ENCODE measurements at regions not wholly inside any gene's neighbourhood (a gene's known extent, or its start where the extent isn't known, plus 50 kb on each side); places are given as distances from the start of the nearest gene placed in this dataset.

DNA sequence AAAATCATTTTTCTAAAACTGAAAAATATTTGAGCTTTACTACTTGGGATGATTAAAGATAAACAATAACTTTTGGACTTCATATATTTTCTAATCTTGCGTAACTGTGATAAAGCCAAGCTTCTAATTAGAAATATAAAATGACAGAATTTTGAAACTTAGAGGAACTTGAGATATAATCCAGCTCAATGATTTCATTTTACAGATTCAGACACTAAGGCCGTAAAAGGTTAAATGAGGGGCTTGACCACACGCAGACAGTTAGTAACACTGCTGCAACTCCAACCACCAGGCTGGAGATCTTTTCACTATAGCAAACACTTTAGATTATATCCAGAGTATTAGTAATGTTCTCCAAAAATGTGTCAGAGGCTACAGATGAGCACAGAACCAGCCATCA, 445.5 kb downstream of the ZEB2 start:
- DNase-seq: no peak

DNA sequence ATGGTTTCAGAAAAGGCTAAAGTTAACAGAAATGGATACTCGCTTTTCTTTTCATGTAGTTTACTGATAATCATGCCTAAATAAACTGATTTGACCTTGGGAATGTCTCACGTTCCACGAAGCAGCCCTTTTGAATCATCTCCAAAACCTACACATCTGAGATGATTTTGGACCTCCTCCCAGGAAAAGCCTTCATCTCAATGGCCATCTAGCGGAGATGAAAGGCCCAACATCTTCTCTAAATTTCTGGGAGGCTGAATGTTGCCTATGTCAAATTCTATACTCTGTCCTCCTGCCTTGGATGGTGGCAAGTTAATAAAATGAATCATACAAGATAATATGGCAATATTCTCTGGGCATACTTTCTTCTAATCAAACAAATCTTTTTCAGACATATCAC, 448.5 kb downstream of the ZEB2 start:
- DNase-seq: no peak

DNA sequence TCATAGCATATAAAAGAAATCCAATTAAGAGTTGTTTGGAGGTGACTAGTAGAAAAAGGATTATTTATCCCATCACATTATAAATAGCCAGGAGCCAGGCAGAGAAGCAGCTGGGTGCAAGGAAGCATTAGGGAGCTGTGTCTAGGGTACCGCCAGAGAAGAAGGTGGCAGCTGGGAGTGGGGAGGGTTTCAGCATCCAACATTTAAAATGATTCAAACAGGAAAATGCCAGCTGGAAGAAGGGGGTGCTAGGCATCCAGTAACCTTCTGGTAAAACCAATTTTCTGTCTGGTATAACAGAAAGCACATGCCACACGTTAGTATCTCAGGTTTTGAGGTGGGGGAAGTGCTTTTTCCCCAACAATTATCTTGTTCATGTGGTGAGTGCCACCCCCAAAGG, 452.4 kb downstream of the ZEB2 start:
- no peak for DNase-seq

DNA sequence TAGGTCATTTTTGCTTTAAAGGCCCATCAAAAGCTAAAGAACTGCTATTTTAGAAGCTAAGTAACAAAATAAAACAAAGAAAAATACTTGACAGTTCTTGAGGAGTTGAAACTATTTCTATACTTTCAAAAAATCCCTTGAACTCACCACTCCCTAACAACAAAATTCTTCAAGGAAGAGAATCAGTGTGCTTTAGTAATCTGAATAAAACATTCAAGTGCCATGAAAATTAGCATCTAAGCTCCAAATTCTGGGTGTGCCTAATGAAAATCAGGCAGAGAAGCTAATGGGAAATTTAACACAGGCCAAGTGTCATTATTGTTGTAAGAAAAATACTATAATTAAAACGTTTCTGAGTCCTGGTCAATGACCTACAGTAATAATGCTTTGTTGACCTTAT, 456.3 kb downstream of the ZEB2 start:
- no peak for DNase-seq

DNA sequence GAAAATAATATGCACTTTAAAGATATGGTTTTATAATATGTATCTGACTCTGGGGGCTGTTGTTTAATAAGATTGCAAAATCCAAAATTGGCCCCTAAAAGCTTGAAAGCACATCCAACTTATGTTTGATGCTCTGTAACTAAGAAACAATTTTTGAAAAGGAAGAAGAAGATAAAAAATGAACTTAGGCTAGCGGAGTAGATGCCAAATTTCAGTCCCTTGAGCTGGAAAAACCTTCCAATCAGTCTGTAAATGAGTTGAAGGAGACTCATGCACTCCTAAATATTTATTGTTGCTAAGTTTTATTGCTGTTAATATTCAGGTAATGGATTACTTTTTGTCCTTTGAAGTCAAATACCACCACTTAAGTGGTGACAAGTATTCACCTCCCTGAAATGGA, 465.0 kb downstream of the ZEB2 start:
- DNase-seq: no peak

DNA sequence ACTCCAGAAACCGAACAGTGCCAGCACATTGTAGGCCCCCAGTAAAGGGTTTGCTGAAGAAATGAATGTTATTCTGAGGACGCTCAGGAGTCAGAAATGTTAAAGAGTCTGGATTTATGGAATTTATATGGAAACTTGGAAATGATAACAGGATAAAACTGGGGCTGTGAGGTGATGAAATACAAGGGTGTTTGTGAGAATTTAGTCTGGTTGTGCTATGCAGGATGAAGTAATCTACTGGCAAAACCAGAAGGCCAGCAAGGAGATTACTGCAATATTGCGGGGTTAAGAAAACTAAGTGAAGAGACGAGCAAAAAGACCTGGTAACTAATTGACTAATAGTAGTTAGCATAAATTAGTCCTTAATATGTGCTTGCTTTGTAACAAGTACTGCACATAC, 467.8 kb downstream of the ZEB2 start:
- no peak for DNase-seq

DNA sequence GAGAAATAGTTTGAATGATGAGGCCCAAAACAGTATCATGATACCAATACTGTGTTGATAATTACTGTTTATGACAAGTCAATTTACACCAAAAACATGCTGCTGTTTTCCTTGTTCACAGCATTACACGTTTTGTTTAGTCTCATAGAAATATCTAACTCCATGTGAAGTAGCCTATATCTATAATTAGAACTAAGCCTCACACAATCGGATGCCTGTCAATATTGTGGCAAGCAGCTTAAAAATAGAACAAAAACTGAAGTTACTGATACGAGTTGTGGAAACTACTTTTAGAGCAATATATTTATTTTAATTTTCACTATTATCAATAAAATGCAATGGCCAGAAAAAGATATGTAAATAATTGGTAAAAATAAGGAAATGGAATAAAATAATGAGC, 470.8 kb downstream of the ZEB2 start:
- no peak for DNase-seq

DNA sequence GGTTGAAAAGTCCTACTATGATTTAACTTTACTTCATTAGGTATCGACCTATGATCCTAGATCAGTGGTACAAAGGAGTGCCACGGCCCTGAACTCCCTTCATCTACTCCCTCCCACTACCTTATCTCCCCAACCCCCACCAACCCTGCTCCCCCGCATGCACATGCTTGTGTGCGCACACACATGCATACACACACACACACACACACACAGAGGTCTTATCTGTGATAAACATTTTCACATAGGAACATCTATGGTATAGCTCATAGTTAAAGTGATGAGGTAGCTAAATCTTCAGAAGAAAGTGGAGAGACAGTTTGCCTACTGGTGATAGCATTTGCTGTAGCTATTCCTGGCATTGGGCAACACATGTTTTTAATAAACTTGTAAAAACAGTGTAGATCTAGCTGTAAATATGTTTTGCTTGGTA, 471.3 kb downstream of the ZEB2 start:
- DNase-seq: no peak

DNA sequence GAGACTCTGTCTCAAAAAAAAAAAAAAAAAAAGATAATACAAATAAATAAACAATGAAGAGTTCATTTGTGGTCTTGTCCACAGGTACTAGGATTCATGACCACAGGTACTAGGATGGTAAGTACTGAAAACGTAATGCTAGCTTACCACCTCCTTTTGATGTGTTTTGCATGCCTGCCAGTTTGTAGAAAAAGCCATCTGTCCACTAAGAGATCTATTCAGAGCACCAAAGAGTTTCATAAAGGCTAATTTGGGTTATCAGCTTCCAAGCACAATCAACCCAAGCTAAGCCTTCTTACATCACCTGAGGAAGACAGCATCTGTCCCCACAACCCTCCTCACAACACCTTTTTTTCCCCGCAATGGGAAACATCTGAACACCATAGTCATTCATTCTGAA, 477.2 kb downstream of the ZEB2 start:
- no peak for DNase-seq

DNA sequence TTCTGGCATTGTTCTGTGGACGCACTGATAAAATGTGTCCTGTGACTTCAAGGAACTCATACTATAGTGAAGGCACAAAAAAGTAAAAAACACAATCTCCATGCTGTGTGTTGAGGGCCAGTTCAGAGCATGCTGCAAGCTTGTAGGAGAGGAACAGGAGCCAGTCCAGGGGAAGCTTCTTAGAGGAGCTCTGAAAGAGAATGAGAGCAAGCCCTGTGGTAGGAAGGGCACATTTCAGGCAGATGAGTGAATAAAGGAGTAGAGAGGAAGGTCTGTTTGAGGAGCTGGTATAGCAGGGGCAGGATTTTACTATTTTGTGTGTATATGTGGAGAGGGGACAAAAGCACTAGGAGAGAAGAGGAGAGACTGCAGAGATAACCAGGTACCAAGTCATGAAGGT, 478.3 kb downstream of the ZEB2 start:
- DNase-seq: no peak

DNA sequence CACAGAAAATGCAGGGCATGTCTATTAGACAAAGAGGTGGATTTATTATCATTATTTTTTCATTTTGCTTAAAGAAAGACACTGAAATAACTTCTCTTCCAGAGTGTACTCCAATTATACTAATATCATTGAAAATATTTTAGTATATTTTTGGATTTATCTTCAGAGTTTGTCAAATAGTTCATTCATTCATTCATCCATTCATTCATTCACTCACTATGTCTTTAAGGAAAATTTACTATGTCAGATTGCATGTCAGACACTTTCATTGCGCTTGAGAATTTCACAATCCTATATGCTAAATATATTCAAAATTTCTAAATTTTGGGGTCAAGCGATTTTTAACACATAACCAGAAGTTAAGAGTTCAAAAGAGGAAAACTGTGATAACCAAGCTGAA, 479.1 kb downstream of the ZEB2 start:
- DNase-seq: no peak

DNA sequence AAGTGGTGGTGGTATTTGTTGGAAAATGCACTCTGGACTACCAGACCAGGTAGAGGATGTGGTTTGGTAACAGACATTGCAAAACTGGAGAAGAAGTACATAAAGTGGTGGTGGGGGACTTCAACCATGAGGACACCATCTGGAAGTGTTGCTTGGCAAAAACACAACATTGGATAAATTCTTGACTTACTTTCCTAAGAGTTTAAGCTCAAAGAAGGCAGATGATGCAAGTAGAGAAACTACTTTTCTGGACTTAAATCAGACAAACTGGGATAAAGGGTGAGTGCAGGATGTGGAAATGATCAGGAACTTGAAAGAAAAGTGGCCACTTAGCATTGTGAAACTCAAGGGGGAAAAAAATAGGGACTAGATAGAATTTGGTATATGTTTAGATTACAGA, 487.4 kb downstream of the ZEB2 start:
- no peak for DNase-seq

DNA sequence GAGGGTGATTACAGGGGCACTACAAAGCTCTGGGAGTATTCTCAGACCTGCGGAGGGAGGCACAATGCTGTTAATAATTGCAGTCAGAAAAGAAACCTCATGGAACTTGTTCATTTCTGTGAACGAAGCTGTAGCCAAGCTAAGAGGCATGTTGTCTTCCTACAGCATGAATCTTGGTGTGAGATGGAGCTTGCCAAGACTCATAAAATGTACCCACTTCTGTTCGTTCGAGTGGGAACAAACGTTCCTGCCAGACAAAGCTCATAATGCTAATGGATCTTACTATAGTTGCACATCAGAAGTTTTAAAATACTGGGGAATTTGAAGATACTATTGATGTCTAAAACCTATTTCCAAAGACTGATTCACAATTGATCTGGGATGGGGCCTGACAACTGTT, 489.1 kb downstream of the ZEB2 start:
- no peak for DNase-seq

DNA sequence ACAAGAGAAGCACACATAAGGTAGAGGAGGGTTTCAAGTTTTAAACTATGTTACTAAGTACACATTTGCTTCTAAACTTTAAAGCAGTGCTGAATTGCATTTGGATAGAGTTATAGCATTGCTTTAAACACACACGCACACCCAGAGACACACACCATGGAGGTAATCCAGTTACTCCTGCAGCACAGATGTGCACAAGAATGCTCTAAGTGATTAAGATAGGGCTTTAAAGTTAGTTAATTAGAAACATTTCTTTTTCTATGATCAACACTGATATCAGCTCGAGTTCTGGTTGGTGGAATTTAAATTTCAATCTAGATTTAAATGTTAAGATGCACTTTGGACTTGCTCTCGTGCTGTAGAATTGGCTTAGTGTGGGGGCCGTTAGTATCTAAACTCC, 492.3 kb downstream of the ZEB2 start:
- DNase-seq: no peak

DNA sequence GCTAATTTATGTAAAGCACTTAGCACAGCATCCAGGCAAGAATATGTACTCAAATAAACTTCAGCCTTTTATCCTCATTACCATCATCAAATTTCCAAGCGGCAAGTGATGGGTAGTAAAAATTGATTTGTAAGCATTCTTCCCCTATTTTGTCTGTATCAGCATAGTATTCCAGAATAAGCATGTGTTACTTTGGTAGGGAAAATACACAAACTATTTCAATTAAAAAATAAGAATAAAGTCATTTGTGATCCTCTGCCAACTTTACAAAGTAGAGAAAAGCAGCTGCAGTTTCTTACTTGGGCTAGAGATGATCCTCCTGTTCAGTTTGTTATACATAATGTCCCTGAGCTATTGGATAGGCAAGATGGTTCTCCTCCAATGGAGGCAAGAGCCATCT, 493.2 kb downstream of the ZEB2 start:
- DNase-seq: no peak

DNA sequence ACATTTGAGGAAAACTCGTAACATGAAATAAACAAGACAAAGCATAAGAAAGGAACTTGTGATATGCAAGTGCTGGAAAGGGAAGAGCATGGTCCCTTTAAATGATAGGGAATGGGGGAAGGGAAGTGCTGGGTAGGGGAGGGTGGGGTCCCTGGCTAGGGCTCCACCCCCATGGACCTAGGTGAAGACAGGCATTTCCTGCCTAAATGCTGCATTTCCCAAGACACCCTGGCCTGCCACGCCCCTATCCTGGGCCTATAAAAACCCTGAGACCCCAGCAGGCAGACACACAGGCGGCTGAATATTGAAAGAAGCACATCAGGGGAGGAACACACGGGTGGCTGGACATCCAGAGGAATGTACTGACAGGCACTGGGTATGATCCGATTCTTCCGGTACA, 499.9 kb downstream of the ZEB2 start:
- DNase-seq: no peak

DNA sequence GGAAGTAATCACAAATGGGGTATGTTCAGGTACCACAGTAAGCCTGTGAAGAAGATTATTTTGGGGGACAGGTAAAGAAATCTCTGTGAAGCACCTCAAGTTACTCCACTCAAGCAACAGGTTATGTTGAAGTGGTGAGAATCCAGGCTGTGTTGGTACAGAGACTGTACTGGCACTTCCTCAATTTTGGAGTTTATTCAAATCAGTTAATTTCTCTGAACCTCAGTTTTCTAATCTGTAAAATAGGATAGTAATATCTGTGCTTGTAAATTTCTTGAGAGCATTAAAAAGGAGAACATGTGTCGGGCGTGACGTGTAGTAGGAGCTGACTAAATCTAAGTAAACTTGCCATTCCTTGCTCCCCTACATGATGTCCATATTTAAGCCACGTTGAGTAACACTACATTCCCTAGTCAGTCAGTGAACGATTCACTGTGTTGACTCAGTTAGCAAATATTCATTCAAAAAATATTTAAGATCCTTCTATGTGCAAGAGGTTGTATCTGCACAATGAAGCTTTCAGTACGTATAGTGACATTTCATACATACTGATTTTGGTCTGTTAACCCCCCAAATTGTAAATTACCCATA, 504.2 kb downstream of the ZEB2 start:
- no peak for DNase-seq

DNA sequence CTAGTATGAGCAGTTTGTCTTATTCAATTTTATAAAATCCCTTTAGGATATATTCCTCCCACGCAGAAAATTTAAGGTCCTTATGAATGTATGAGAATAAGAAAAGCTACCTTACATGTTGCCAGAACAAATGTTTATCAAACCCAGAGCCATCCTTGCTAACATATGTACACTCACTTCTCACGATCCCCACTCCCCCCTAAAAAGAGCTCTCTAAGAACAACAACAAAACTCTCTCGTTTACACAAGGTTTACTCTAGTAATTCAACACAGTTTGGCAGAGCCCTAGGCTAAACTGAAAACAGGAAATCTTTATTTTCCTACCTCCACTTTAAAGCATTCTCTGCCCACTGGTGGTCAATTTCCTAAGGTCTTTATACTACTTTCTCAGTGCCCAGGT, 504.9 kb downstream of the ZEB2 start:
- no peak for DNase-seq

DNA sequence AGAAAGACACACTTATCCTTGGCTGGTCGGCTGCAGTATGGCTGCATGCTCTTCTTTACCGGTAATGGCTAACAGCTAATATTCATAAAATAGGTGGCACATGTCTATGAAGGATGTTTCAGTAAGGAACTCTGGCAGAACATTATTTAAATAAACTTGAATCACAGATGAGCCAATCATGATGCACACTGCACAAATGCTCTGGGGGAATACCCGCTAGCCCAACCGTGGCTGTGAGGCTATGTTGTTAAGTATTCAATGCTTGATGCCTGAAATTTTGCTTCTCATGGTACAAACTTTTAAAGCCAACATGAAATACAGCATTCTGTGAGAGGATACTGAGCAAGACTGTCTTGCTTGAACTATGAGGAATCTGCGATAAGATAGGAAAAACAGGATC, 505.8 kb downstream of the ZEB2 start:
- no peak for DNase-seq

DNA sequence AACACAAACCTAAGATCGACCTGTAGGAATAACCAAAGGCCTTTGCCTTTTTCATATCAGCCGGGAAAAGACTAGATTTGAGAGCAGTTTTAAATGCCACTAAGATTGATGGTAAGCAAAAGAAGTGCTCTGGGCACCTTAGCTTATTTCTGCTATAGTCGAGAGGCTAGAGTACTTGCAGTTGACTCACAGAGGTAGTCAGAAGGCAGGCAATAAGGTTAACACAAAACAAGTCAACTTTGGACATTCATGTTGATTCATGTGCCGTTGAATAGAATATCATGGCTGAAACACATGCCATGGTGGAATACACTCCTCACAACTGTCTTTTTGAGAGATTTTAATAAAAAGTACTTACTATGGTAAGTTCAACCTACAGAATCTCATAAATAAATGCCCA, 507.6 kb downstream of the ZEB2 start:
- DNase-seq: no peak

DNA sequence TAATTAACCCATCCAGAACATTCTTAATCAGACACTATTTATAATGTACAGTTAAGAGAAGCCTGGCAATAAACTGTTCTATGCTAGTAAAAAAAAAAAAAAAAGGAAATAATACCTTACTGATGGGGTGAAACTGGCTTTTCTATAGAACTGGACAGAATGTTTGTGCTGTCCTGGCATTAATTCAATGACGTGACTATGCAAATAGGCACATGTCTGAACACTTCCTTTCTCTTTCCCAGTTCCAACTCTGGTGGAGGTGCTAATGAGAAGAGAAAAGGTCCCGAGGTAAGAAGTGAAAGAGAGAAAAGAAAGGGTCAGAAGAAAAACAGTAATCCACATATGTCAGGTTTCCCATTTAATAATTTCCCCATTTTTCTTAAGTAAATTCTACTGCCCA, 508.4 kb downstream of the ZEB2 start:
- DNase-seq: no peak

DNA sequence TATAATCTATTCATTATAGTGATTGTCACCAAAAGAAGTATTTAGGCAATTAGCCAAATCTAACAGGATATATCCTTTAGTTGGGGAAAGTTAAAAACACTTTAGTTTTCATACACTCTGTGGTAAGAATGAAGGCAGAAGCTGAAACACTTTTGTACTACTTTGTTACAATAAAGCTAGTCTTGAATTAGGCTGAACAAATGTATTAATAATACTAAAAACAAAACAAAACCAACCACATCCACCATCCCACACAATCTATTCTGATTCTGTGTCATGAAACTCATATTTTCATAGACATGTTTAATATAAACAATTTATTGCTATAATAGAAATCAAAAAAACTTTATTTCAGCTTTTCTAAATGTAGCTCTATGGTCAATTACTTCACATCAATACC, 508.8 kb downstream of the ZEB2 start:
- no peak for DNase-seq

DNA sequence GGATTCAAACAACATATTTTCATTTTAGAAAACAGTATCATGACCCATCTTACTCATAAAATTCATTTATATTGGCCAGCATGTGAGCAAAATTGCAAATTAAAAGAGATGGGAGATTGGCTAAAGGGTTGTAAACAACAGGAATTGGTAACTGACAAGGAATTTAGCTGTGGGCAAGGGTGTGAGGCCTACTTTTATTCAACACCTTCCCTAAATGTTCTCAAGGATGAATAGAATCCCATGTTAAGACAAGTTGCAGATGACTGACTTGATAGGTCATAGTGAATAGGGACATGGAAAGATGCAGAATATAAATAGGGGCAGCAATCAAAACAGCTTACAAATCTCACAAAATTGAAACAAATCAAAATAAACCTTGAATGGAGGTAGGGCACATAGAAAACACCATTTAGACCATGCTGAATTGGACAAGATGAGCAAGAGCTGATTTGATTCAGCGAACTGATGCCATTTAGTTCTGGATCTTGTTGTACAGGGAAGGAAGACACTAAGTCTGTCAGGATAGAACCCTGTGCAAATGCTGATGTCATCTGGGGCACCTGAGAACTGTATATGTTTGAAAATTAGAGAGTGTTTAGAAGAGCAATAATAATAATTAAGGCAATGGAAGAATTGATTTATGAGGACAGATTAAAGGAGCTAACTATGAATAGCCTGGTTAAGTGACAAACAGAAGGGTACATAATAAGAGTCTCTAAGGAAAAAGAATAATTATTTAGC, 509.7 kb downstream of the ZEB2 start:
- no peak for DNase-seq

DNA sequence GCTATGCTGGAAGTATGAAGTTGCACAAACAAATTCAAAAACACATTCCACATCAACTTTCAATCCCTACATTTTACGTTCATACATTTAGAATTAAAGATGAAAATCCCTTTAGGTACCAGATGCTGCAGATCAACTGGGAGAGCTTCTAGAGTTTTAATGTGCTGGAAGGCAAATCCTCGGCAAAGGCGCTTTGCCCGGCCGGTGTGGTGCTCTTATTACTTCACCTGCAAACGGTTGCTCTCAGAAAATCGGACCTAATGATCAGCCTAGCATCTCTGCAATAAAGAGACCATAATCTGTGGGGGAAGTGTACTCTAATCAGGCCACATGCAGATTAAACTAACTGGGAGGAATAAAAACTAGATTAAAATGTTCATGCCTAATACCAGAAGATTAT, 513.8 kb downstream of the ZEB2 start:
- DNase-seq: no peak

DNA sequence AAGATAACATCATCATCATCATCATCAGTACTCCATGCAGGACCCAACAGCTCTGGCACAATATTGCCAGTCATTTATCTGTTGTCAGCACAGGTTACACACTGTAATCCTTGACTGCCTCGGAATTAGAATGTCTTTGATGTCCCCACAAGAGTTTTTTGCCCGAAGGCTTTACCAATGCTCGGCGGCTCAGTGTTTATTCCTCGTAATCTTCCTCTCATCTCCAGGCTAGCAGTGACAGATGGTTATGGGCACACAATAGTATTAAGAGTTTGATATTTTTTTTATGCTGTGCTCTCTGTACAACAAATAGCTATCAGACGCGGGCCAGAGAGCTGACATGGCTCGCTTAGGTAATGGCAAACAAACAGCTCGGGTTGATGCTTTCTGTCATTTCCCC, 515.2 kb downstream of the ZEB2 start:
- no peak for DNase-seq
